Esophagus squamous epithelium (tissue), 4 donors: ENCODE measurements at regions not wholly inside any gene's neighbourhood (a gene's known extent, or its start where the extent isn't known, plus 50 kb on each side); places are given as distances from the start of the nearest gene placed in this dataset.

Source experiments
- POLR2A ChIP-seq, 4 donors: fragments of 450-650 bp; IDR thresholded peaks; one replicate each; pipeline ENCODE4 v1.6.1; 2017; ENCODE audit warnings: antibody characterized with exemption in 4 of 4, mild to moderate bottlenecking in 4 of 4, moderate library complexity in 3 of 4
- TF ChIP-seq, protein P1 (sequence below), 6 experiments: fragments of 450-650 bp in 4 of 6; fragments of 200-600 bp in 2 of 6; sonication (generic) in 2 of 6; IDR thresholded peaks; one replicate each; pipeline ENCODE4 v1.5.1; 2016 to 2019; ENCODE audit warnings: antibody characterized with exemption in 6 of 6, mild to moderate bottlenecking in 4 of 6, moderate library complexity in 4 of 6

DNA sequence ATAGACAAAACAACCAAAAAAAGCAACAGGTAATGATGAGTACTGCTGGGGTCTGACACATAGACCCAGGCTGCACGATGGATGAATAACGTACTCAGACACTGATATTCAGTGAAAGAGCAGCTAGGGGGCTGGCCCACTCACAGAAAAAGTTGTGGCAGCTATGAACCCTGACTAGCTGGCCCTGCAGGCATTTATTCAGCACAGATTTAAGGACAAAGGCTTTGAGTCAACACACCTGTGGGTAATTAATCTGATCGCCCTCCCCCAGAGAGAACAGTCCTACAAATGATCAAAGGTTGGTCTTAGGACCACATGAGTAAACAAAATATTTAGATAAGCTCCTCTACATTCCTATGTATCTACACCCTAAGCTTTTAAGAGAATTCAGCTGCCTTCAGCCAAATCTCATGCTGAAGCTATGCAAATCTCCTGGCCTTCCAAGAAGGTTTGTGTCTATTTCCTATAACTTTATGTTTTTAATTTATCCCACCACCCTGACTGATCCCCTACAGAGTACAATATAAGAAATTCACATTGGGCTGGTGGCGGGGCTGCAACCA lies 81.7 kb upstream of the NXT1 start:
- TF ChIP-seq, protein P1, sequence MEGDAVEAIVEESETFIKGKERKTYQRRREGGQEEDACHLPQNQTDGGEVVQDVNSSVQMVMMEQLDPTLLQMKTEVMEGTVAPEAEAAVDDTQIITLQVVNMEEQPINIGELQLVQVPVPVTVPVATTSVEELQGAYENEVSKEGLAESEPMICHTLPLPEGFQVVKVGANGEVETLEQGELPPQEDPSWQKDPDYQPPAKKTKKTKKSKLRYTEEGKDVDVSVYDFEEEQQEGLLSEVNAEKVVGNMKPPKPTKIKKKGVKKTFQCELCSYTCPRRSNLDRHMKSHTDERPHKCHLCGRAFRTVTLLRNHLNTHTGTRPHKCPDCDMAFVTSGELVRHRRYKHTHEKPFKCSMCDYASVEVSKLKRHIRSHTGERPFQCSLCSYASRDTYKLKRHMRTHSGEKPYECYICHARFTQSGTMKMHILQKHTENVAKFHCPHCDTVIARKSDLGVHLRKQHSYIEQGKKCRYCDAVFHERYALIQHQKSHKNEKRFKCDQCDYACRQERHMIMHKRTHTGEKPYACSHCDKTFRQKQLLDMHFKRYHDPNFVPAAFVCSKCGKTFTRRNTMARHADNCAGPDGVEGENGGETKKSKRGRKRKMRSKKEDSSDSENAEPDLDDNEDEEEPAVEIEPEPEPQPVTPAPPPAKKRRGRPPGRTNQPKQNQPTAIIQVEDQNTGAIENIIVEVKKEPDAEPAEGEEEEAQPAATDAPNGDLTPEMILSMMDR (IDR thresholded peaks at IDR 0.05), result no peak
- no peak for TF ChIP-seq POLR2A (IDR thresholded peaks at IDR 0.05)
